K562 (cell line): ENCODE measurements at regions not wholly inside any gene's neighbourhood (a gene's known extent, or its start where the extent isn't known, plus 50 kb on each side); places are given as distances from the start of the nearest gene placed in this dataset.
A peak's percentile ranks its signal among the peaks of the same experiment; 100 is the strongest.

Experiments
- CAMTA2 ChIP-seq: fragments of 250-450 bp; sonication (Bioruptor Pico); conservative IDR thresholded peaks from 2 replicates; pipeline ENCODE4 v1.5.1; 2022
- EWSR1 ChIP-seq: fragments of 450-650 bp; IDR thresholded peaks from 2 replicates; pipeline ENCODE4 v1.6.1; 2018; ENCODE audit warnings: borderline replicate concordance, mild to moderate bottlenecking, low read depth, moderate library complexity; ENCODE audit not compliant: partially characterized antibody
- HBP1 ChIP-seq: fragments of 450-650 bp; formaldehyde crosslinking; IDR thresholded peaks from 2 replicates; pipeline ENCODE4 v1.4.0; 2022; ENCODE audit warnings: missing genetic modification characterization
- IRF1 ChIP-seq: sonication (generic); formaldehyde crosslinking; IDR thresholded peaks from 2 replicates; pipeline ENCODE4 v1.8.0; 2022; ENCODE audit warnings: missing genetic modification reagents, mild to moderate bottlenecking, borderline replicate concordance
- POLR3A ChIP-seq: IDR thresholded peaks from 2 replicates; pipeline ENCODE4 v1.6.1; 2011; ENCODE audit warnings: borderline replicate concordance, mild to moderate bottlenecking, moderate library complexity; ENCODE audit not compliant: insufficient read length, insufficient read depth; ENCODE audit errors: extremely low read depth
- RBBP5 ChIP-seq: fragments of 200-600 bp; sonication (generic); IDR thresholded peaks from 2 replicates; pipeline ENCODE4 v1.6.1; 2012; ENCODE audit warnings: borderline replicate concordance, mild to moderate bottlenecking, low read length, control low read depth, inconsistent platforms; ENCODE audit not compliant: insufficient read depth, poor library complexity, severe bottlenecking
- STAG1 ChIP-seq: sonication (generic); formaldehyde crosslinking; IDR thresholded peaks from 2 replicates; pipeline ENCODE4 v1.5.0; 2020; ENCODE audit warnings: missing genetic modification reagents, borderline replicate concordance
- TFE3 ChIP-seq: fragments of 450-650 bp; formaldehyde crosslinking; IDR thresholded peaks from 2 replicates; pipeline ENCODE4 v1.4.0; 2020; ENCODE audit warnings: mild to moderate bottlenecking, mixed read lengths
- ZNF551 ChIP-seq: fragments of 250-450 bp; sonication (Bioruptor Pico); IDR thresholded peaks from 2 replicates; pipeline ENCODE4 v1.5.0; 2021; ENCODE audit warnings: mild to moderate bottlenecking, moderate library complexity
- ZSCAN29 ChIP-seq: fragments of 450-650 bp; IDR thresholded peaks from 2 replicates; pipeline ENCODE4 v1.6.1; 2017
- TF ChIP-seq, protein P1 (sequence below), 2 experiments: fragments of 450-650 bp; formaldehyde crosslinking in 1 of 2; IDR thresholded peaks; 2 replicates each; pipeline versions ENCODE4 v1.4.0 to v1.6.1; 2014 to 2020; ENCODE audit warnings: mild to moderate bottlenecking in 2 of 2, borderline replicate concordance in 1 of 2, low read depth in 1 of 2
- TF ChIP-seq, protein P2 (sequence below): fragments of 450-650 bp; formaldehyde crosslinking; IDR thresholded peaks from 2 replicates; pipeline ENCODE4 v1.4.0; 2020; ENCODE audit warnings: mild to moderate bottlenecking, moderate library complexity

DNA sequence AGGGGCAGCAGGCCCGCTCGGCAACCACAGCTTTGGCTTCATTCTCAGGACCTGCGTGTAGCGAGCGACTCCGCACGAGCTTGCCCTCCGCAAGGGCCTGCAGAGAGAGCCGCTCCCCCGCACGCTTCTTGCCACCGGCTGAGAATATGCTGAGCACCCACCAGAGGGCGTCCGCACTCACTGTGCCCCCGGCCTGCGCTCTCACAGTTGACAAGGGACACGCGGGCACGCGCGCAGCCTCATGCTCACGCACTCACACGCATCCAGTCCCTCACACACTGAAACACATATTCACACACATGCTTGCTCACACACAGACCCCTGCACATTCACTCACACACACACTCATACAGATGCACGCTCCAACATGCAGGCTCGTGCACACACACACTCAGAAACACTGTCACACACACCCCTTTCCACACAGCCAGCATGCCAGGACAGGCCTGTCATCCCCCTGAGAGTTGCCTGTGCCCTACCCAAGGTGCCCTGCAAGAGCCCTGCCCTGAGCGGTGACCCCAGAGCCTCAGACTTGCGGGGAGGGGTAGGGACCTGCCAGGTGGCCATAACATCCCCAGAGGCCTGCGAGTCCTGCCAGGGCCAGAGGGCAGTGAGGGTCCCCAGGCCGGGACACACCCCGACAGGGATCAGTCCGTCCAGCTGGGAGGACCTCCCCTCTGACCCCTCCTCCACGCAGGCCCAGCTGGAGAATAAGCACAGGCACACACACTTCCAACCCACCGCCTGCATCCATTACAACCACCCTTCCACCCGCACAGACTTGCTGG, 174.1 kb downstream of the BMP7 start (continued):
- TF ChIP-seq, protein P1, sequence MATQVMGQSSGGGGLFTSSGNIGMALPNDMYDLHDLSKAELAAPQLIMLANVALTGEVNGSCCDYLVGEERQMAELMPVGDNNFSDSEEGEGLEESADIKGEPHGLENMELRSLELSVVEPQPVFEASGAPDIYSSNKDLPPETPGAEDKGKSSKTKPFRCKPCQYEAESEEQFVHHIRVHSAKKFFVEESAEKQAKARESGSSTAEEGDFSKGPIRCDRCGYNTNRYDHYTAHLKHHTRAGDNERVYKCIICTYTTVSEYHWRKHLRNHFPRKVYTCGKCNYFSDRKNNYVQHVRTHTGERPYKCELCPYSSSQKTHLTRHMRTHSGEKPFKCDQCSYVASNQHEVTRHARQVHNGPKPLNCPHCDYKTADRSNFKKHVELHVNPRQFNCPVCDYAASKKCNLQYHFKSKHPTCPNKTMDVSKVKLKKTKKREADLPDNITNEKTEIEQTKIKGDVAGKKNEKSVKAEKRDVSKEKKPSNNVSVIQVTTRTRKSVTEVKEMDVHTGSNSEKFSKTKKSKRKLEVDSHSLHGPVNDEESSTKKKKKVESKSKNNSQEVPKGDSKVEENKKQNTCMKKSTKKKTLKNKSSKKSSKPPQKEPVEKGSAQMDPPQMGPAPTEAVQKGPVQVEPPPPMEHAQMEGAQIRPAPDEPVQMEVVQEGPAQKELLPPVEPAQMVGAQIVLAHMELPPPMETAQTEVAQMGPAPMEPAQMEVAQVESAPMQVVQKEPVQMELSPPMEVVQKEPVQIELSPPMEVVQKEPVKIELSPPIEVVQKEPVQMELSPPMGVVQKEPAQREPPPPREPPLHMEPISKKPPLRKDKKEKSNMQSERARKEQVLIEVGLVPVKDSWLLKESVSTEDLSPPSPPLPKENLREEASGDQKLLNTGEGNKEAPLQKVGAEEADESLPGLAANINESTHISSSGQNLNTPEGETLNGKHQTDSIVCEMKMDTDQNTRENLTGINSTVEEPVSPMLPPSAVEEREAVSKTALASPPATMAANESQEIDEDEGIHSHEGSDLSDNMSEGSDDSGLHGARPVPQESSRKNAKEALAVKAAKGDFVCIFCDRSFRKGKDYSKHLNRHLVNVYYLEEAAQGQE (IDR thresholded peaks at IDR 0.05; ENCODE audit: borderline replicate concordance): peak; percentile 73
- TF ChIP-seq, protein P1 (CRISPR knock-in tag; IDR thresholded peaks at IDR 0.05; ENCODE audit: low read depth): no peak
- 0 out of 2 replicates have a peak, but pooled peaks have one; percentile 49 for TF ChIP-seq HBP1 (CRISPR knock-in tag)
- no peak for TF ChIP-seq ZSCAN29
- TF ChIP-seq STAG1 (CRISPR knock-in tag): peak; percentile 70; the same call in 1 of the 2 replicates
- no peak for TF ChIP-seq POLR3A
- no peak for TF ChIP-seq RBBP5
- no peak for TF ChIP-seq EWSR1
- TF ChIP-seq TFE3 (CRISPR knock-in tag): no peak
- no peak for TF ChIP-seq CAMTA2
- TF ChIP-seq IRF1 (CRISPR knock-in tag): no peak
- TF ChIP-seq, protein P2, sequence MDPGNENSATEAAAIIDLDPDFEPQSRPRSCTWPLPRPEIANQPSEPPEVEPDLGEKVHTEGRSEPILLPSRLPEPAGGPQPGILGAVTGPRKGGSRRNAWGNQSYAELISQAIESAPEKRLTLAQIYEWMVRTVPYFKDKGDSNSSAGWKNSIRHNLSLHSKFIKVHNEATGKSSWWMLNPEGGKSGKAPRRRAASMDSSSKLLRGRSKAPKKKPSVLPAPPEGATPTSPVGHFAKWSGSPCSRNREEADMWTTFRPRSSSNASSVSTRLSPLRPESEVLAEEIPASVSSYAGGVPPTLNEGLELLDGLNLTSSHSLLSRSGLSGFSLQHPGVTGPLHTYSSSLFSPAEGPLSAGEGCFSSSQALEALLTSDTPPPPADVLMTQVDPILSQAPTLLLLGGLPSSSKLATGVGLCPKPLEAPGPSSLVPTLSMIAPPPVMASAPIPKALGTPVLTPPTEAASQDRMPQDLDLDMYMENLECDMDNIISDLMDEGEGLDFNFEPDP: no peak
- TF ChIP-seq ZNF551 (CRISPR knock-in tag): no peak
